OCI-LY7 (cell line): ENCODE measurements at regions not wholly inside any gene's neighbourhood (a gene's known extent, or its start where the extent isn't known, plus 50 kb on each side); places are given as distances from the start of the nearest gene placed in this dataset.

Source experiments
- CTCF ChIP-seq: fragments of 200-600 bp; sonication (generic); conservative IDR thresholded peaks from 2 replicates; pipeline ENCODE4 v1.5.1; 2014; ENCODE audit warnings: mild to moderate bottlenecking, antibody characterized with exemption, low read length, moderate library complexity, mixed read lengths
- EZH2phosphoT487 ChIP-seq: fragments of 200-600 bp; sonication (generic); IDR thresholded peaks from 2 replicates; pipeline ENCODE4 v1.6.1; 2018; ENCODE audit warnings: low read depth, borderline replicate concordance, mild to moderate bottlenecking, mixed run types, antibody characterized with exemption, low read length, moderate library complexity, mixed read lengths

- no peak for TF ChIP-seq CTCF
- TF ChIP-seq EZH2phosphoT487, result no peak
These were observed 931.1 kb upstream of the EYS start for GRCh38 chr6:66638099-66638498.
